ENCODE measurements at regions not wholly inside any gene's neighbourhood (a gene's known extent, or its start where the extent isn't known, plus 50 kb on each side); places are given as distances from the start of the nearest gene placed in this dataset.

- H3K4me3 ChIP-seq: peak overlapping the region in 1 of 4 donors; percentile 15
- H3K27me3 ChIP-seq: no peaks in the 10 kb centered on the region
- peaks cover 9 to 11% of the 10 kb centered on the region in 2 donors for H3K4me1 ChIP-seq (replicated peaks in 1 of 2)
- DNase-seq: peak; percentile 79 to 90 (median 86)
- H3K9me3 ChIP-seq (replicated peaks in 1 of 3): no peaks in the 10 kb centered on the region
- H3K27ac ChIP-seq: peak overlapping the region; percentile 3 to 89 (median 56)
- TF ChIP-seq POLR2A (IDR thresholded peaks at IDR 0.05) (peak in 1 of 2 donors; percentile 14), CTCF (IDR thresholded peaks at IDR 0.05) (no peak)
- WGBS, 4 donors: 19 to 27% (median 22%) methylated on average over 14 to 21 of the region's 21 CpGs
- intact Hi-C loops (cut with DNase I): no loop called here
- no peaks in the 10 kb centered on the region for H3K36me3 ChIP-seq (replicated peaks in 1 of 2)
Observed at GRCh38 chr10:110376021-110376766, 71.5 kb upstream of the SMNDC1 start.

GRCh38 chr10:110376767-110377160 is 72.0 kb upstream of the SMNDC1 start:
- TF ChIP-seq POLR2A (IDR thresholded peaks at IDR 0.05) (no peak), CTCF (IDR thresholded peaks at IDR 0.05) (no peak)
- no peak for DNase-seq
- Histone ChIP-seq H3K4me3 (no peak overlapping the region), H3K4me1 (replicated peaks in 1 of 2) (peaks cover 9 to 11% of the 10 kb centered on the region in 2 donors), H3K36me3 (replicated peaks in 1 of 2) (no peaks in the 10 kb centered on the region), H3K27ac (peak overlapping the region in 2 of 5 donors; percentile 86 to 89), H3K27me3 (no peaks in the 10 kb centered on the region), H3K9me3 (replicated peaks in 1 of 3) (no peaks in the 10 kb centered on the region)
- intact Hi-C loops (cut with DNase I): no loop called here
- 65 to 87% (median 73%) methylated on average over 5 of the region's 5 CpGs for WGBS, 4 donors

- WGBS, 4 donors: 67 to 71% (median 68%) methylated on average over 4 of the region's 4 CpGs
- no peaks in the 10 kb centered on the region for H3K9me3 ChIP-seq (replicated peaks in 1 of 3)
- no peaks in the 10 kb centered on the region for H3K27me3 ChIP-seq
- H3K4me1 ChIP-seq (replicated peaks in 1 of 2): peaks cover 9 to 11% of the 10 kb centered on the region in 2 donors
- TF ChIP-seq CTCF (IDR thresholded peaks at IDR 0.05) (no peak), POLR2A (IDR thresholded peaks at IDR 0.05) (no peak)
- no peaks in the 10 kb centered on the region for H3K36me3 ChIP-seq (replicated peaks in 1 of 2)
- no peak for DNase-seq
- no peak overlapping the region for H3K4me3 ChIP-seq
- H3K27ac ChIP-seq: no peak overlapping the region
- intact Hi-C loops (cut with DNase I): no loop called here
Observed at GRCh38 chr10:110378006-110378405, 73.3 kb upstream of the SMNDC1 start.

- intact Hi-C loops (cut with DNase I): no loop called here
- TF ChIP-seq POLR2A (IDR thresholded peaks at IDR 0.05) (no peak), CTCF (IDR thresholded peaks at IDR 0.05) (no peak)
- no peak for DNase-seq
- Histone ChIP-seq H3K27ac (no peak overlapping the region), H3K4me1 (replicated peaks in 1 of 2) (peaks cover 9 to 11% of the 10 kb centered on the region in 2 donors), H3K36me3 (replicated peaks in 1 of 2) (no peaks in the 10 kb centered on the region), H3K4me3 (no peak overlapping the region), H3K9me3 (replicated peaks in 1 of 3) (no peaks in the 10 kb centered on the region), H3K27me3 (no peaks in the 10 kb centered on the region)
- 94 to 99% (median 95%) methylated on average over 6 of the region's 6 CpGs for WGBS, 4 donors
Observed at GRCh38 chr10:110378533-110379108, 73.9 kb upstream of the SMNDC1 start.
